NT2/D1 (cell line): ENCODE measurements at regions not wholly inside any gene's neighbourhood (a gene's known extent, or its start where the extent isn't known, plus 50 kb on each side); places are given as distances from the start of the nearest gene placed in this dataset.

Source experiments
- YY1 ChIP-seq: IDR thresholded peaks from 2 replicates; pipeline ENCODE4 v1.6.1; 2011; ENCODE audit not compliant: insufficient read length, insufficient read depth
- ZNF274 ChIP-seq: IDR thresholded peaks from 2 replicates; pipeline ENCODE4 v1.6.1; 2011; ENCODE audit warnings: mild to moderate bottlenecking, low read depth, low read length

DNA sequence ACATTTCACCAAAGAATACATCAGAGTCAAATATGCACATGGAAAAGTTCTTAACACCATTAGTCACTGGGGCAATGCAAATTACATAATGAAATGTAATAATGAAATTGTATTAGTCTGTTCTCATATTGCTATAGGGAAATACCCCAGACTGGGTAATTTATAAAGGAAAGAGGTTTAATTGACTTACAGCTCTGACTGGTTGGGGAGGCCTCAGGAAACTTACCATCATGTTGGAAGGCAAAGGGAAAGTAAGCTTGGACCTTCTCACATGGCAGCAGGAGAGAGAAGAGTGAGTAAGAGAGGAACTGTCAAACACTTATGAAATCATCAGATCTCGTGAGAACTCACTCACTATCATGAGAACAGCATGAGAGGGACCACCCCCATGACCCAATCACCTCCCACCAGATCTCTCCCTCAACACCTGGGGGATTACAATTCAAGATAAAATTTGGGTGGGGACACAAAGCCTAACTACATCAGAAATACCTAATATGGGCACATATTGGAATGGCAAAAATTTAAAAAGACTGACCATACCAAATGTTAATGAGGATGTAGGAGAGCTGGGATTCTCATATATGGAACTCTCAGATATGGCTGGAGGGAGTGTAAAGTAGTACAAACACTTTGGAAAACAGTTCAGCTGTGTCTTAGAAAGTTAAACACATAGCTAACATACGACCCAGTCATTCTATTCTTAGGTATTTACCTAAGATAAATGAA, 65.1 kb upstream of the CD44 start:
- TF ChIP-seq ZNF274 (no peak), YY1 (no peak)
